OCI-LY7 (cell line): ENCODE measurements at regions not wholly inside any gene's neighbourhood (a gene's known extent, or its start where the extent isn't known, plus 50 kb on each side); places are given as distances from the start of the nearest gene placed in this dataset.

Experiments used
- BruUV-seq: library from RNA; stranded (reverse); fragments of 400-500 nt; replicated peaks from 2 replicates; lab custom pipeline; 2021; lab: Mats Ljungman, UMichigan
- CTCF ChIA-PET: fragments of 300-600 bp; sonication (Branson Sonifier 250); formaldehyde crosslinking; loops from one replicate; lab custom pipeline; 2022; ENCODE audit warnings: antibody characterized with exemption; ENCODE audit not compliant: unreplicated experiment; lab: Charles Lee
- POLR2A ChIA-PET: fragments of 300-600 bp; sonication (Branson Sonifier 250); formaldehyde crosslinking; loops from one replicate; lab custom pipeline; 2022; ENCODE audit warnings: antibody characterized with exemption; lab: Charles Lee
- DNase-seq: peaks from one replicate; pipeline ENCODE4 v3.0.0-alpha.2; 2015; ENCODE audit warnings: low spot score
- H2AFZ ChIP-seq: fragments of 200-600 bp; sonication (generic), shearing (Covaris generic); 2 replicates; pipeline ENCODE4 v1.6.1; 2014; ENCODE audit warnings: mild to moderate bottlenecking, antibody characterized with exemption, low read length, moderate library complexity
- H3K27ac ChIP-seq: fragments of 200-600 bp; sonication (generic); 2 replicates; pipeline ENCODE4 v1.5.1; 2014; ENCODE audit warnings: mixed run types, low read depth, mild to moderate bottlenecking, moderate library complexity, low read length, inconsistent platforms; ENCODE audit not compliant: poor library complexity, severe bottlenecking
- H3K36me3 ChIP-seq: fragments of 200-600 bp; sonication (generic); 2 replicates; pipeline ENCODE4 v1.6.1; 2014; ENCODE audit warnings: mild to moderate bottlenecking, antibody characterized with exemption, low read length, moderate library complexity, mixed read lengths; ENCODE audit not compliant: insufficient read depth
- H3K4me1 ChIP-seq: fragments of 200-600 bp; sonication (generic); 2 replicates; pipeline ENCODE4 v1.5.1; 2014; ENCODE audit warnings: mild to moderate bottlenecking, low read length; ENCODE audit not compliant: insufficient read depth, poor library complexity, severe bottlenecking
- H3K4me2 ChIP-seq: fragments of 200-600 bp; sonication (generic); 2 replicates; pipeline ENCODE4 v1.6.1; 2014; ENCODE audit warnings: mild to moderate bottlenecking, low read length
- H3K4me3 ChIP-seq: fragments of 200-600 bp; sonication (generic); 2 replicates; pipeline ENCODE4 v1.5.1; 2014; ENCODE audit warnings: mild to moderate bottlenecking, low read depth, low read length; ENCODE audit not compliant: poor library complexity, severe bottlenecking
- H3K79me2 ChIP-seq: fragments of 200-600 bp; sonication (generic); 2 replicates; pipeline ENCODE4 v1.6.1; 2016; ENCODE audit warnings: low read depth, mild to moderate bottlenecking, low read length, moderate library complexity, mixed read lengths; ENCODE audit not compliant: insufficient read depth
- H3K9me2 ChIP-seq: fragments of 200-600 bp; sonication (generic); 2 replicates; pipeline ENCODE4 v1.6.1; 2016; ENCODE audit warnings: mild to moderate bottlenecking, low read length, mixed read lengths; ENCODE audit not compliant: insufficient read depth
- H3K9me3 ChIP-seq: fragments of 200-600 bp; sonication (generic); 2 replicates; pipeline ENCODE4 v1.6.1; 2014; ENCODE audit warnings: mild to moderate bottlenecking, mixed run types, low read length, mixed read lengths
- H4K20me1 ChIP-seq: fragments of 200-600 bp; sonication (generic); 2 replicates; pipeline ENCODE4 v1.6.1; 2014; ENCODE audit warnings: mild to moderate bottlenecking, antibody characterized with exemption, low read length, moderate library complexity, mixed read lengths; ENCODE audit not compliant: insufficient read depth
- EZH2phosphoT487 ChIP-seq: fragments of 200-600 bp; sonication (generic); IDR thresholded peaks from 2 replicates; pipeline ENCODE4 v1.6.1; 2018; ENCODE audit warnings: low read depth, borderline replicate concordance, mild to moderate bottlenecking, mixed run types, antibody characterized with exemption, low read length, moderate library complexity, mixed read lengths
- intact Hi-C: fragments of 100-400 bp; cut with micrococcal nuclease; formaldehyde crosslinking; loops from one replicate; pipeline ENCODE4 v1.10.0; 2022; ENCODE audit not compliant: unreplicated experiment
- TF ChIP-seq, protein P1 (sequence below): fragments of 200-600 bp; sonication (generic); conservative IDR thresholded peaks from 2 replicates; pipeline ENCODE4 v1.5.1; 2014; ENCODE audit warnings: mild to moderate bottlenecking, antibody characterized with exemption, low read length, moderate library complexity, mixed read lengths

DNA sequence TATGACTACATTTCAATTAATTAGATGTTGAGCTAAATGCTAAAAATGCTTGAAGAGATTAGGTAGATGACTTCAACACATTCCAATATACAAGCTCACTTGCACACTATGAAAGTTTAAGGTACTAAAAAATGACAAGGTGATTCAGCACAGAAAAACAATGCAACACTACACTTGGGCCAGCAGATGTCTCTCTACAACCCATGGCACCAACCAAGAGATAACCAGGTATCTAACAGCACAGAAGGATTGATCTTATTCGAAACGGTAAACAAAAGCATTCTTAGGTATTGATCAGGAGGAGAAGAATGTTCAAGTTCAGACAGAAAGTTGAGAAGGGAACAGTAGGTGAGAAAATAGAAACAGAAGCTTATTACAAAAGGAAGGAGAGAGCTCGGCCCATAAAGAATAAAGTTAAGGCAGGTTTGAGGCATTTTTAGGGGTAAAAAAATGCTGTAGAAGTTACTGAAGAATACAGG lies 248.2 kb upstream of the KLF14 start:
- no peak for TF ChIP-seq EZH2phosphoT487
- TF ChIP-seq, protein P1, sequence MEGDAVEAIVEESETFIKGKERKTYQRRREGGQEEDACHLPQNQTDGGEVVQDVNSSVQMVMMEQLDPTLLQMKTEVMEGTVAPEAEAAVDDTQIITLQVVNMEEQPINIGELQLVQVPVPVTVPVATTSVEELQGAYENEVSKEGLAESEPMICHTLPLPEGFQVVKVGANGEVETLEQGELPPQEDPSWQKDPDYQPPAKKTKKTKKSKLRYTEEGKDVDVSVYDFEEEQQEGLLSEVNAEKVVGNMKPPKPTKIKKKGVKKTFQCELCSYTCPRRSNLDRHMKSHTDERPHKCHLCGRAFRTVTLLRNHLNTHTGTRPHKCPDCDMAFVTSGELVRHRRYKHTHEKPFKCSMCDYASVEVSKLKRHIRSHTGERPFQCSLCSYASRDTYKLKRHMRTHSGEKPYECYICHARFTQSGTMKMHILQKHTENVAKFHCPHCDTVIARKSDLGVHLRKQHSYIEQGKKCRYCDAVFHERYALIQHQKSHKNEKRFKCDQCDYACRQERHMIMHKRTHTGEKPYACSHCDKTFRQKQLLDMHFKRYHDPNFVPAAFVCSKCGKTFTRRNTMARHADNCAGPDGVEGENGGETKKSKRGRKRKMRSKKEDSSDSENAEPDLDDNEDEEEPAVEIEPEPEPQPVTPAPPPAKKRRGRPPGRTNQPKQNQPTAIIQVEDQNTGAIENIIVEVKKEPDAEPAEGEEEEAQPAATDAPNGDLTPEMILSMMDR: peak; percentile 83
- Histone ChIP-seq H3K36me3 (peaks cover 36% of the 10 kb centered on the region), H3K27ac (peak overlapping the region; percentile 16)

DNA sequence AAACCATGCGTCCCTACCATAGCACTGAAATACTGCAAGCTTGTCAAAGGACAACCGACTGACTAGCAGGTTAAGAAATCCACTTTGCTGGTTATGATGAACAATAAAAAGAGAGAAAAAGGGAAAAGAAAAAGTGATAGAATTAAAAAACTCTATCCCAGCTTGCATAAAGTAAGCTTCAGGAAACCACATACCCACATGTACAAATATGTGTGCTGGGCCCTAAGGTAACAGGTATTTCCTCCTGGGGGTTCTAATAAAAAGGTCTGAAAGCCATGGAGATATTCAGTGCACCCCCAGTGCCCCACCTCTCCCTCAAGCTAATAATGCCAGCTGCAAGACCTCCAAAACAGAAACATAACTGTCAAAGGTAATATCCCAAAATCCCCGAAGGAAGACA lies 248.6 kb upstream of the KLF14 start:
- H4K20me1 ChIP-seq: no peaks in the 10 kb centered on the region

More for the DNA sequence above, 248.2 kb upstream of the KLF14 start:
- H4K20me1 ChIP-seq: no peaks in the 10 kb centered on the region
- POLR2A ChIA-PET: interaction anchor here (1.1 to 1.5 kb wide), 7 partner anchors 11 to 445 kb away, joined by 3 to 6 read pairs (median 4); no protein-coding TSS in a partner anchor
- no peaks in the 10 kb centered on the region for H3K9me2 ChIP-seq
- no peak overlapping the region for H3K4me2 ChIP-seq
- BruUV-seq: no TSS peak
- CTCF ChIA-PET: interaction anchor here (0.7 to 2.3 kb wide), 6 partner anchors 11 to 85 kb away, joined by 3 to 10 read pairs (median 6); no protein-coding TSS in a partner anchor
- no peak overlapping the region for H3K4me3 ChIP-seq
- intact Hi-C loops: loop anchor here (2.0 to 10.0 kb wide), 4 partner anchors 59 to 443 kb away; no protein-coding TSS in a partner anchor
- peak; percentile 40 for DNase-seq
- H3K4me1 ChIP-seq: peaks cover 3% of the 10 kb centered on the region
- no peak overlapping the region for H2AFZ ChIP-seq
- no peaks in the 10 kb centered on the region for H3K79me2 ChIP-seq
- no peaks in the 10 kb centered on the region for H3K9me3 ChIP-seq

More for the DNA sequence above, 248.6 kb upstream of the KLF14 start:
- H3K9me3 ChIP-seq: no peaks in the 10 kb centered on the region
- ChIA-PET POLR2A (interaction anchor here (1.2 to 1.5 kb wide), 4 partner anchors 21 to 444 kb away, joined by 3 to 6 read pairs (median 4); no protein-coding TSS in a partner anchor), CTCF (interaction anchor here (0.7 to 2.3 kb wide), 6 partner anchors 12 to 85 kb away, joined by 3 to 10 read pairs (median 6); no protein-coding TSS in a partner anchor)
- TF ChIP-seq EZH2phosphoT487: no peak
- TF ChIP-seq, protein P1: no peak
- intact Hi-C loops: loop anchor here (2.0 to 10.0 kb wide), 4 partner anchors 58 to 442 kb away; no protein-coding TSS in a partner anchor
- peak overlapping the region; percentile 16 for H3K27ac ChIP-seq
- no peaks in the 10 kb centered on the region for H3K79me2 ChIP-seq
- H3K36me3 ChIP-seq: peaks cover 32% of the 10 kb centered on the region
- no peak overlapping the region for H3K4me3 ChIP-seq
- H3K4me1 ChIP-seq: peaks cover 3% of the 10 kb centered on the region
- BruUV-seq: no TSS peak
- no peak for DNase-seq
- no peak overlapping the region for H3K4me2 ChIP-seq
- no peak overlapping the region for H2AFZ ChIP-seq
- no peaks in the 10 kb centered on the region for H3K9me2 ChIP-seq
